ENCODE measurements at regions not wholly inside any gene's neighbourhood (a gene's known extent, or its start where the extent isn't known, plus 50 kb on each side); places are given as distances from the start of the nearest gene placed in this dataset.

DNA sequence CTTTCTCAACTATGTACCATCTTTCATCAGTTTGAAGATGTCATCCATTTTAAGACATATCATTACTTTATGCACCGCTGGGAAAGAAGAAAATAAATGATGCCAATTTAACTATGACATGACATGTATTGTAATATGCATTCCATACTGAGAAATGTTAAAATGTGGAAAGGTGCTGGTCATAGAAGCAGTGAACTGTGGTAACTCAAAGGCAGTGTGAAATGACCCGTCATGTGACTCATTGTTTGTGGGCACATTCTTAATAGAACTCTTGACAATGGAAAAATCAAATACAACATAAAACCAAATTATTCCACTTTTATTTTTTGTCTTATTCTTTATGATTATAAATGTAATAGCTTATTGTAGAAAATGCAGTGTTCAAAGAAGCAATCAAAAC is 455.0 kb upstream of the ST6GAL2 start:
- TF ChIP-seq, protein P1, sequence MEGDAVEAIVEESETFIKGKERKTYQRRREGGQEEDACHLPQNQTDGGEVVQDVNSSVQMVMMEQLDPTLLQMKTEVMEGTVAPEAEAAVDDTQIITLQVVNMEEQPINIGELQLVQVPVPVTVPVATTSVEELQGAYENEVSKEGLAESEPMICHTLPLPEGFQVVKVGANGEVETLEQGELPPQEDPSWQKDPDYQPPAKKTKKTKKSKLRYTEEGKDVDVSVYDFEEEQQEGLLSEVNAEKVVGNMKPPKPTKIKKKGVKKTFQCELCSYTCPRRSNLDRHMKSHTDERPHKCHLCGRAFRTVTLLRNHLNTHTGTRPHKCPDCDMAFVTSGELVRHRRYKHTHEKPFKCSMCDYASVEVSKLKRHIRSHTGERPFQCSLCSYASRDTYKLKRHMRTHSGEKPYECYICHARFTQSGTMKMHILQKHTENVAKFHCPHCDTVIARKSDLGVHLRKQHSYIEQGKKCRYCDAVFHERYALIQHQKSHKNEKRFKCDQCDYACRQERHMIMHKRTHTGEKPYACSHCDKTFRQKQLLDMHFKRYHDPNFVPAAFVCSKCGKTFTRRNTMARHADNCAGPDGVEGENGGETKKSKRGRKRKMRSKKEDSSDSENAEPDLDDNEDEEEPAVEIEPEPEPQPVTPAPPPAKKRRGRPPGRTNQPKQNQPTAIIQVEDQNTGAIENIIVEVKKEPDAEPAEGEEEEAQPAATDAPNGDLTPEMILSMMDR (IDR thresholded peaks at IDR 0.05 in 2 of 3, conservative IDR thresholded peaks at IDR 0.05 in 1 of 3; ENCODE audit: insufficient read depth in 2 of 3, low read depth in 1 of 3, low read length in 3 of 3), result no peak
- TF ChIP-seq RBM39 (optimal IDR thresholded peaks at IDR 0.05; ENCODE audit: low read depth, low read length) (no peak), FOS (IDR thresholded peaks at IDR 0.05; ENCODE audit: extremely low read depth, insufficient read length) (no peak), RCOR1 (IDR thresholded peaks at IDR 0.05; ENCODE audit: borderline replicate concordance in 1 of 2, low read depth in 2 of 2, low read length in 2 of 2) (no peak), FOXK1 (CRISPR knock-in tag; IDR thresholded peaks at IDR 0.05; ENCODE audit: borderline replicate concordance) (no peak), EZH2 (IDR thresholded peaks at IDR 0.05; ENCODE audit: borderline replicate concordance, low read depth, low read length) (no peak), RFX5 (IDR thresholded peaks at IDR 0.05; ENCODE audit: low read depth, low read length) (no peak), PHF8 (IDR thresholded peaks at IDR 0.05; ENCODE audit: borderline replicate concordance, low read length) (no peak)
- TF ChIP-seq, protein P2, sequence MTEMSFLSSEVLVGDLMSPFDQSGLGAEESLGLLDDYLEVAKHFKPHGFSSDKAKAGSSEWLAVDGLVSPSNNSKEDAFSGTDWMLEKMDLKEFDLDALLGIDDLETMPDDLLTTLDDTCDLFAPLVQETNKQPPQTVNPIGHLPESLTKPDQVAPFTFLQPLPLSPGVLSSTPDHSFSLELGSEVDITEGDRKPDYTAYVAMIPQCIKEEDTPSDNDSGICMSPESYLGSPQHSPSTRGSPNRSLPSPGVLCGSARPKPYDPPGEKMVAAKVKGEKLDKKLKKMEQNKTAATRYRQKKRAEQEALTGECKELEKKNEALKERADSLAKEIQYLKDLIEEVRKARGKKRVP (CRISPR knock-in tag; IDR thresholded peaks at IDR 0.05), result no peak
- TF ChIP-seq, protein P3, sequence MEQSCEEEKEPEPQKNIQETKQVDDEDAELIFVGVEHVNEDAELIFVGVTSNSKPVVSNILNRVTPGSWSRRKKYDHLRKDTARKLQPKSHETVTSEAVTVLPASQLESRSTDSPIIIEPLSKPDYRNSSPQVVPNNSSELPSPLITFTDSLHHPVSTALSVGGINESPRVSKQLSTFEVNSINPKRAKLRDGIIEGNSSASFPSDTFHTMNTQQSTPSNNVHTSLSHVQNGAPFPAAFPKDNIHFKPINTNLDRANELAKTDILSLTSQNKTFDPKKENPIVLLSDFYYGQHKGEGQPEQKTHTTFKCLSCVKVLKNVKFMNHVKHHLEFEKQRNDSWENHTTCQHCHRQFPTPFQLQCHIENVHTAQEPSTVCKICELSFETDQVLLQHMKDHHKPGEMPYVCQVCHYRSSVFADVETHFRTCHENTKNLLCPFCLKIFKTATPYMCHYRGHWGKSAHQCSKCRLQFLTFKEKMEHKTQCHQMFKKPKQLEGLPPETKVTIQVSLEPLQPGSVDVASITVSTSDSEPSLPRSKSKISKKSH (CRISPR knock-in tag; IDR thresholded peaks at IDR 0.05), result no peak
- TF ChIP-seq, protein P4, sequence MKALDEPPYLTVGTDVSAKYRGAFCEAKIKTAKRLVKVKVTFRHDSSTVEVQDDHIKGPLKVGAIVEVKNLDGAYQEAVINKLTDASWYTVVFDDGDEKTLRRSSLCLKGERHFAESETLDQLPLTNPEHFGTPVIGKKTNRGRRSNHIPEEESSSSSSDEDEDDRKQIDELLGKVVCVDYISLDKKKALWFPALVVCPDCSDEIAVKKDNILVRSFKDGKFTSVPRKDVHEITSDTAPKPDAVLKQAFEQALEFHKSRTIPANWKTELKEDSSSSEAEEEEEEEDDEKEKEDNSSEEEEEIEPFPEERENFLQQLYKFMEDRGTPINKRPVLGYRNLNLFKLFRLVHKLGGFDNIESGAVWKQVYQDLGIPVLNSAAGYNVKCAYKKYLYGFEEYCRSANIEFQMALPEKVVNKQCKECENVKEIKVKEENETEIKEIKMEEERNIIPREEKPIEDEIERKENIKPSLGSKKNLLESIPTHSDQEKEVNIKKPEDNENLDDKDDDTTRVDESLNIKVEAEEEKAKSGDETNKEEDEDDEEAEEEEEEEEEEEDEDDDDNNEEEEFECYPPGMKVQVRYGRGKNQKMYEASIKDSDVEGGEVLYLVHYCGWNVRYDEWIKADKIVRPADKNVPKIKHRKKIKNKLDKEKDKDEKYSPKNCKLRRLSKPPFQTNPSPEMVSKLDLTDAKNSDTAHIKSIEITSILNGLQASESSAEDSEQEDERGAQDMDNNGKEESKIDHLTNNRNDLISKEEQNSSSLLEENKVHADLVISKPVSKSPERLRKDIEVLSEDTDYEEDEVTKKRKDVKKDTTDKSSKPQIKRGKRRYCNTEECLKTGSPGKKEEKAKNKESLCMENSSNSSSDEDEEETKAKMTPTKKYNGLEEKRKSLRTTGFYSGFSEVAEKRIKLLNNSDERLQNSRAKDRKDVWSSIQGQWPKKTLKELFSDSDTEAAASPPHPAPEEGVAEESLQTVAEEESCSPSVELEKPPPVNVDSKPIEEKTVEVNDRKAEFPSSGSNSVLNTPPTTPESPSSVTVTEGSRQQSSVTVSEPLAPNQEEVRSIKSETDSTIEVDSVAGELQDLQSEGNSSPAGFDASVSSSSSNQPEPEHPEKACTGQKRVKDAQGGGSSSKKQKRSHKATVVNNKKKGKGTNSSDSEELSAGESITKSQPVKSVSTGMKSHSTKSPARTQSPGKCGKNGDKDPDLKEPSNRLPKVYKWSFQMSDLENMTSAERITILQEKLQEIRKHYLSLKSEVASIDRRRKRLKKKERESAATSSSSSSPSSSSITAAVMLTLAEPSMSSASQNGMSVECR (CRISPR knock-in tag; IDR thresholded peaks at IDR 0.05), result no peak

Measured in K562 (cell line).